ENCODE measurements at regions not wholly inside any gene's neighbourhood (a gene's known extent, or its start where the extent isn't known, plus 50 kb on each side); places are given as distances from the start of the nearest gene placed in this dataset.

DNA sequence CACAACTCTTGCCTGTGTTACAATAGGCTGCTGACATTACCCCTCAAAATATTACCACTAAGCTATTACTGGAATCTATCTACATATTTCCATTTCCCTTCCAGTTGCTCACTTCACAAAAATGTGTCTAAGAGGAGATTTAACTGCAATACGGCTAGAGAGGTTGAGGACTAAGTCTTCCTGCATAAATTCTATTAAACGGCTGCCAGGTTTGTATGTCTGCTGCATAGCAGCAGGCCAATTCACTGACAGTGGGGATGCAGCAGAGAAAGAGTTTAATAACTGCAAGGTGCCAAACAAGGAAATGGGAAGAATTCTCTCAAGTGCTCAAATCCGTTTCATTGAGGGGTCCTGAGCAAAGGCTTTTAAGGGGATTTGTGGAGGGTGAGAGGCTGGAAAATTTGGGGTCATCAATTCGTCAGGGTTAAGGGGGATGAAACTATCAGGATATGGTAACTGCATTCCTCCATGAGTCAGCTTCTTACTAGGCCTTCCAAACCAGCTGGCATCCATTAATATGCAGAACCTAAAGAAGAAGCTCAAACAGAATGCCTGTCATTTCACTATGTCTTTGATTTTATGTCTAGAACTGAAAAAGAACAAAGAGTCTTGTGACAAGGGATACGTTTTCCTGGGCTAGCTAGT is 675.6 kb downstream of the TBL1XR1 start:
- Histone ChIP-seq H3K27me3 (ENCODE audit: control insufficient read depth, insufficient read depth, low read length) (no peaks in the 10 kb centered on the region), H3K9me3 (ENCODE audit: control insufficient read depth, insufficient read depth, low read length) (no peaks in the 10 kb centered on the region), H3K36me3 (ENCODE audit: control insufficient read depth, insufficient read depth, low read length) (no peaks in the 10 kb centered on the region), H3K4me3 (ENCODE audit: low read depth, low read length) (no peak overlapping the region), H3K27ac (ENCODE audit: low read depth, low read length) (no peak overlapping the region), H3K4me1 (ENCODE audit: control insufficient read depth, insufficient read depth, low read length) (no peaks in the 10 kb centered on the region)
- no peak for DNase-seq (ENCODE audit: low read depth in 4 of 6, low spot score in 6 of 6)
- 57% methylated on average over 3 of the region's 5 CpGs for WGBS (ENCODE audit: insufficient coverage)

DNA sequence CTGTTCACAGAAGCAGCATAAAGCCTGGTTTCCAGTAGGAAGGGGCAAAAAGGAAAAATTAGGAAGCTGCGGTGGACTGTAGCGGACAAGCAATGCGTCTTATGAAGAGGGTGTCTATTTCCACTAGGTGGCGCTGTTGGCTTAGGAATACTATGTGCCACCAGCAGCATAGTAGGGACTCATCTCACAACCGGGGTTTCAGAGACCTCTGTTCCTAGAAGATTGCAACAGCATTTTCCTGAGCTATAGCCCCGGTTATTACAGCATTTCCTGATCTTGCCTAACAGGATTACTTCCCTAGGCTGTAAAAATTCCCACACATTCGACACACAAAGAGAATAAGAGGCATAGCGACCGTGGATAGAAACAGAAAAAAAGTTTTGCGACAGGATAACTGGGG is 683.0 kb downstream of the TBL1XR1 start:
- no peak overlapping the region for H3K4me3 ChIP-seq (ENCODE audit: low read depth, low read length)
- WGBS (ENCODE audit: insufficient coverage), result 65% methylated on average over 7 of the region's 10 CpGs

DNA sequence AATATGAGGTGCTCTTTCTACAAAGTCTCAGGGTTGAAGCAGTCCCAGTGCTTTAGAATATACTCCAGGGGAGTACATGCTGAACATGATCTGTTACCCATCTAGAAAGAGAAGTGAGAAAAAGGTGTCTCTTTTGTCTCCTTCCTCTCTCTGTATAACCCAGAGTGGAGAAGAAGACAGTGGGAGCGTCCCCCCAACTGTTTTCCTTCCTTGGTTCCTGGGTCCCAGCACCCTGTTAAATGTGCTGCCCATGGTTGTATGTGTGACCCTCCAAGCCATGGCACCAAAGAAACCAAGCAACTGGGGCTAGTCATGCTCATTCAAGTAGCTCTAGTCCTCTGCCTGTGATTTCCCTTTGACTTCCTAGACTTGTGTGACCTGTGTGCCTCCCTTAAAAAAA is 683.7 kb downstream of the TBL1XR1 start:
- DNase-seq (ENCODE audit: low read depth in 4 of 6, low spot score in 6 of 6), result peak in 3 of 6 donors; percentile 7 to 47 (median 26)
- Histone ChIP-seq H3K4me1 (ENCODE audit: control insufficient read depth, insufficient read depth, low read length) (no peaks in the 10 kb centered on the region), H3K27me3 (ENCODE audit: control insufficient read depth, insufficient read depth, low read length) (no peaks in the 10 kb centered on the region), H3K27ac (ENCODE audit: low read depth, low read length) (no peak overlapping the region), H3K9me3 (ENCODE audit: control insufficient read depth, insufficient read depth, low read length) (peaks cover 35% of the 10 kb centered on the region), H3K36me3 (ENCODE audit: control insufficient read depth, insufficient read depth, low read length) (no peaks in the 10 kb centered on the region), H3K4me3 (ENCODE audit: low read depth, low read length) (no peak overlapping the region)
- 80% methylated on average over 1 of the region's 1 CpG for WGBS (ENCODE audit: insufficient coverage)

More for the DNA sequence above, 683.0 kb downstream of the TBL1XR1 start:
- Histone ChIP-seq H3K4me1 (ENCODE audit: control insufficient read depth, insufficient read depth, low read length) (no peaks in the 10 kb centered on the region), H3K36me3 (ENCODE audit: control insufficient read depth, insufficient read depth, low read length) (no peaks in the 10 kb centered on the region), H3K27ac (ENCODE audit: low read depth, low read length) (no peak overlapping the region), H3K9me3 (ENCODE audit: control insufficient read depth, insufficient read depth, low read length) (peaks cover 35% of the 10 kb centered on the region), H3K27me3 (ENCODE audit: control insufficient read depth, insufficient read depth, low read length) (no peaks in the 10 kb centered on the region)
- DNase-seq (ENCODE audit: low read depth in 4 of 6, low spot score in 6 of 6), result no peak

DNA sequence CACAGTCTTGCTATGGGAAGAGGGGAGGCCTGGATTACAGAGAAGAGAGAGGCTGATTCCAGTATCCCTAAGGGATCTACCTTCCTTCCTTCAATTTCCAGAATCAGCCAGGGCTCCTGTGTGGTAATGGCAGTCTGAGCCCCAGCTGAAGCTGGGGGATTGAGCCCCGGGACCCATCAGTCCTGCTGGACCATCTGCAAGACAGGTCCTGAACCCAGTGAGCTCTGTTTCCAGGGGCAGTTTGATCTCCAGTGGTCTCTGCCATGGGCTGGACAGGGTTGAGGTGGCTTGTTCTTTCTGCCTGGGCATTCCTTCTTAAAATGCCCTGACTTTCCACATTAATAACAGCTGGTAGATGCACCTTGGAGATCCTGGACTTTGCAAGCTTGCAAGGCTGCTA is 685.2 kb downstream of the TBL1XR1 start:
- Histone ChIP-seq H3K4me1 (ENCODE audit: control insufficient read depth, insufficient read depth, low read length) (no peaks in the 10 kb centered on the region), H3K36me3 (ENCODE audit: control insufficient read depth, insufficient read depth, low read length) (no peaks in the 10 kb centered on the region), H3K9me3 (ENCODE audit: control insufficient read depth, insufficient read depth, low read length) (peaks cover 35% of the 10 kb centered on the region), H3K4me3 (ENCODE audit: low read depth, low read length) (no peak overlapping the region), H3K27me3 (ENCODE audit: control insufficient read depth, insufficient read depth, low read length) (no peaks in the 10 kb centered on the region), H3K27ac (ENCODE audit: low read depth, low read length) (no peak overlapping the region)
- DNase-seq (ENCODE audit: low read depth in 4 of 6, low spot score in 6 of 6), result no peak
- WGBS (ENCODE audit: insufficient coverage), result 100% methylated on average over 1 of the region's 1 CpG

DNA sequence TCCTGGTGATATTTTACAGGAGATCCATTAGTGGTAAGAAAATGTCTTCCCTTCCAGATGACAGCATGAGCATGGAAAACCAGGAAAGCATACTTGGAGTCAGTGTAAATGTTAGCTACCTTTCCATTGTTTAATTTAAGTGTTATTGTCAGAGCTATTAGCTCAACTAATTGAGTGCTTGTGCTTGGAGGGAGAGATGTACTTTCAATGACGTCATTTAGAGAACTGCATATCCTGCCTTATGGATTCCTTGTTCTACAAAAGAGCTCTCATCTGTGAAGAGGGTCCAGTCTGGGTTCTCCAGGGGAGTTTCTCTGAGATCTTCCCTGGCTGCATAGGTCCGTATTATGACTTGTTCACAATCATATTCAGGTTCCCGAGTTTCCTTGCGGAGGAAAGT is 687.2 kb downstream of the TBL1XR1 start:
- Histone ChIP-seq H3K4me3 (ENCODE audit: low read depth, low read length) (no peak overlapping the region), H3K36me3 (ENCODE audit: control insufficient read depth, insufficient read depth, low read length) (no peaks in the 10 kb centered on the region)
- 100% methylated on average over 3 of the region's 4 CpGs for whole genome bisulfite sequencing (ENCODE audit: insufficient coverage)

DNA sequence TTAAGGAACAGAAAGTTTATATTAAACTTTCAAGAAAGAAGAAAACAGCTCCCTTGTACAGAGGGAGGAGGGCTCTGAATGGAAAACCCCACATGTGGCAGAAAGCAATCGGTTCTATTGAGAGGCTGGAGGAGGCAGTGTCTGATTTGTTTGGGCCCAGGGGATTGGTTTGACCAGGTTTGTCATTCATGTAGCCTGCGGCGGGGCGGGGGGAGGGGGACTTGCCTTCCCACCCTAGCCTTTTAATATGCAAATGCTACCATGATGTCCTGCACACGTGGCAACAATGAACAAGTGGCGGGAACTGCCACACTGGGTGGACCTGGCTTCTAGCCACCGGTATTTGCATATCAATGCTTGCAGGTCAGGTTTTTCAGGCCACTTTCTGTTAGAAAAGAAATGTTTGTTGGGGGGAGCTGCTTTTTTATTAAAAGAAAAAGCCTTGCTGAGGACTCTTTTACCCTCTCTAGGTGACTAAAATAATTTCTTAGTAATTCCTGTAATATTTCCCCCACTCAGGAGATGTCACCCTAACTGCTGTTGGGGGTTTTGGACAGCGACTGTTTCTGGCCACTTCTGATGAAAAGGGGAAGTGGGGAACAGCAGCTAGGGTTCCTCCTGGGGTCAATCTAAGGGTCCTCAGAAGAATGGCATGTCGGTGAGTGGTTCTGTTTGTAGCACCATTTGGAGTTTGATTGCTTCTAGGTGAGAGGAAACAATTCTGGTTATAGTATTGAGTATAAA is 691.2 kb downstream of the TBL1XR1 start:
- Histone ChIP-seq H3K36me3 (ENCODE audit: control insufficient read depth, insufficient read depth, low read length) (no peaks in the 10 kb centered on the region), H3K4me3 (ENCODE audit: low read depth, low read length) (no peak overlapping the region), H3K4me1 (ENCODE audit: control insufficient read depth, insufficient read depth, low read length) (no peaks in the 10 kb centered on the region), H3K27ac (ENCODE audit: low read depth, low read length) (no peak overlapping the region), H3K27me3 (ENCODE audit: control insufficient read depth, insufficient read depth, low read length) (no peaks in the 10 kb centered on the region), H3K9me3 (ENCODE audit: control insufficient read depth, insufficient read depth, low read length) (no peaks in the 10 kb centered on the region)
- 21% methylated on average over 5 of the region's 9 CpGs for WGBS (ENCODE audit: insufficient coverage)
- DNase-seq (ENCODE audit: low read depth in 4 of 6, low spot score in 6 of 6), result peak in 4 of 6 donors; percentile 9 to 62 (median 30)

More for the DNA sequence above, 687.2 kb downstream of the TBL1XR1 start:
- DNase-seq (ENCODE audit: low read depth in 4 of 6, low spot score in 6 of 6), result no peak
- Histone ChIP-seq H3K27ac (ENCODE audit: low read depth, low read length) (no peak overlapping the region), H3K9me3 (ENCODE audit: control insufficient read depth, insufficient read depth, low read length) (peaks cover 28% of the 10 kb centered on the region), H3K4me1 (ENCODE audit: control insufficient read depth, insufficient read depth, low read length) (no peaks in the 10 kb centered on the region), H3K27me3 (ENCODE audit: control insufficient read depth, insufficient read depth, low read length) (no peaks in the 10 kb centered on the region)

DNA sequence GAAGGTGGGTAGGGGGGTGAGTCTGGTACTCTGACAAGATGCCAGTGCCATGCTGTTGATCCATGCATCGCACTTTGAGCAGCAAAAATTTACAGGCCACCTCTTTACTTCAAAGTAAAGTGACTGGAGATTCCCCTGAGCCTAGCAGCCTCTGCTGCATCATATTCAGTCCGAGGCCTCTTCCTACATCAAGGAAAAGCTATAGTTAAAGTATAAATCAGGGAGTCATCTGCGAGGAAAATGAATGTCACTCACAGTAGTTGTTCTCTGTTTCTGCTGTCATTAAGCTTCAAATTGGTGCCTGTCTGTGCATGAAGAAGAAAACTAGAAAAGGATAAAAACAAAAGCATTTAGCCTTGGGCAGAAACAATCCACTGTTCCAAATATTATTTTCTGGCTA is 706.2 kb downstream of the TBL1XR1 start:
- no peak overlapping the region for H3K4me3 ChIP-seq (ENCODE audit: low read depth, low read length)
- WGBS (ENCODE audit: insufficient coverage), result 60% methylated on average over 1 of the region's 3 CpGs
- H3K4me1 ChIP-seq (ENCODE audit: control insufficient read depth, insufficient read depth, low read length), result no peaks in the 10 kb centered on the region
- peak in 1 of 6 donors; percentile 38 for DNase-seq (ENCODE audit: low read depth in 4 of 6, low spot score in 6 of 6)
- H3K9me3 ChIP-seq (ENCODE audit: control insufficient read depth, insufficient read depth, low read length), result no peaks in the 10 kb centered on the region
- H3K27ac ChIP-seq (ENCODE audit: low read depth, low read length), result no peak overlapping the region
- no peaks in the 10 kb centered on the region for H3K36me3 ChIP-seq (ENCODE audit: control insufficient read depth, insufficient read depth, low read length)
- no peaks in the 10 kb centered on the region for H3K27me3 ChIP-seq (ENCODE audit: control insufficient read depth, insufficient read depth, low read length)

DNA sequence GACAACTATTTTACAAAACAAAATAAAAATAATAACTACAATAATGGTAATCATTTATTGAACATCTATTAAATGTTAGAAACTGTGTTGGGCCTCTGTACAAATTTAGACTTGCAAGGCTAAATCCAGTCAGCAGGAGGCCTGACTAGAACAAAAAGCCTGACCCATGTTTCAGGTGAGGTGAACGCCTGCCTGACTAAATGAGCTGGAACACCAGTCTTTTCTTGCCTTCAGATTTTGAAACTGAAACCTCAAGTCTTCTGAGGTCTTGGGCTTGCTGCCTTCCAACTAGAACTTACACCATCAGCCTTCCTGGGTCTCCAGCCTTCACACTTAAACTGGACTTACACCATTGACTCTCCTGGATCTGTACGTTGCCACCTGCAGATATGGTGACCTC is 706.9 kb downstream of the TBL1XR1 start:
- no peak for DNase-seq (ENCODE audit: low read depth in 4 of 6, low spot score in 6 of 6)
- Histone ChIP-seq H3K4me1 (ENCODE audit: control insufficient read depth, insufficient read depth, low read length) (no peaks in the 10 kb centered on the region), H3K27me3 (ENCODE audit: control insufficient read depth, insufficient read depth, low read length) (no peaks in the 10 kb centered on the region), H3K4me3 (ENCODE audit: low read depth, low read length) (no peak overlapping the region), H3K27ac (ENCODE audit: low read depth, low read length) (no peak overlapping the region), H3K36me3 (ENCODE audit: control insufficient read depth, insufficient read depth, low read length) (no peaks in the 10 kb centered on the region), H3K9me3 (ENCODE audit: control insufficient read depth, insufficient read depth, low read length) (no peaks in the 10 kb centered on the region)
- 100% methylated on average over 1 of the region's 2 CpGs for WGBS (ENCODE audit: insufficient coverage)

DNA sequence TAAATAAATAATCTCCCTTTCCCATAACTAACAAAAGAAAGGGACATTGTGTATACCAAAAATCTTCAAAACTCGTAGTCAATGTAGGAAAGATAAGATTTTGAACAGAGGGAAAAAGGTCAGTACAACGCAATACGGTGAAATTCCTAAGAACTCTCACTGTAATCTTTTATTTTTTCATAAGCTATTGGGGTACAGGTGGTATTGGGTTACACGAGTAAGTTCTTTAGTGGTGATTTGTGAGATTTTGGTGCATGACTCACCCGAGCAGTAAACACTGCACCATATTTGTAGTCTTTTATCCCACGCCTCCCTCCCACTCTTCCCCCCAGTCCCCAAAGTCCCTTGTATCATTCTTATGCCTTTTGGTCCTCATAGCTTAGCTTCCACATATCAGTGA is 718.0 kb downstream of the TBL1XR1 start:
- WGBS (ENCODE audit: insufficient coverage), result no CpG with 5 or more reads among the region's 6 CpGs
- no peak overlapping the region for H3K4me3 ChIP-seq (ENCODE audit: low read depth, low read length)
- no peaks in the 10 kb centered on the region for H3K27me3 ChIP-seq (ENCODE audit: control insufficient read depth, insufficient read depth, low read length)

DNA sequence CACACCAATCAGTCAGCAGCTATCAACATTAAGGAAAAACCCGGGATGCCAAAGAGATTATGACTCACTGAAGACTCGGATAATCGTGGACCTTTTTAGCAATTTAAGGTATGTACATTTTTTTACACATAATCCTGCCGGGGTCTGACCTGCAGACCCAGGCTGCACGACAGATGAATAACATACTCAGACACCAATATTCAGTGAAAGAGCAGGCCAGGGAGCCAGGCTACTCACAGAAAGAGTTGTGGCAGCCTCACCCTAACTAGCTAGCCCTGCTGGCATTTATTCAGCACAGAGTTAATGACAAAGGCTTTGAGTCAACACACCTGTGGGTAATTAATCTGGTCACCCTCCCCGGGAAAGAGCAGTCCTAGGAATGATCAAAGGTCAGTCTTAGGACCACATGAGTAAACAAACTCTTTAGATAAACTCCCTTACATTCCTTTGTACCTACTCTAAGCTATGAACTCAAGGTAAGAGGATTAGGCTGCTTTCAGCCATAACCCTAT is 727.5 kb downstream of the TBL1XR1 start:
- no peak for DNase-seq (ENCODE audit: low read depth in 4 of 6, low spot score in 6 of 6)
- H3K4me1 ChIP-seq (ENCODE audit: control insufficient read depth, insufficient read depth, low read length), result no peaks in the 10 kb centered on the region
- H3K27ac ChIP-seq (ENCODE audit: low read depth, low read length), result no peak overlapping the region
- no peaks in the 10 kb centered on the region for H3K9me3 ChIP-seq (ENCODE audit: control insufficient read depth, insufficient read depth, low read length)
- no peaks in the 10 kb centered on the region for H3K27me3 ChIP-seq (ENCODE audit: control insufficient read depth, insufficient read depth, low read length)
- H3K36me3 ChIP-seq (ENCODE audit: control insufficient read depth, insufficient read depth, low read length), result no peaks in the 10 kb centered on the region
- no peak overlapping the region for H3K4me3 ChIP-seq (ENCODE audit: low read depth, low read length)
- WGBS (ENCODE audit: insufficient coverage), result 90% methylated on average over 3 of the region's 6 CpGs

More for the DNA sequence above, 718.0 kb downstream of the TBL1XR1 start:
- DNase-seq (ENCODE audit: low read depth in 4 of 6, low spot score in 6 of 6), result no peak
- Histone ChIP-seq H3K9me3 (ENCODE audit: control insufficient read depth, insufficient read depth, low read length) (no peaks in the 10 kb centered on the region), H3K27ac (ENCODE audit: low read depth, low read length) (no peak overlapping the region), H3K4me1 (ENCODE audit: control insufficient read depth, insufficient read depth, low read length) (no peaks in the 10 kb centered on the region), H3K36me3 (ENCODE audit: control insufficient read depth, insufficient read depth, low read length) (no peaks in the 10 kb centered on the region)
